ENCODE measurements at regions not wholly inside any gene's neighbourhood (a gene's known extent, or its start where the extent isn't known, plus 50 kb on each side); places are given as distances from the start of the nearest gene placed in this dataset.

DNA sequence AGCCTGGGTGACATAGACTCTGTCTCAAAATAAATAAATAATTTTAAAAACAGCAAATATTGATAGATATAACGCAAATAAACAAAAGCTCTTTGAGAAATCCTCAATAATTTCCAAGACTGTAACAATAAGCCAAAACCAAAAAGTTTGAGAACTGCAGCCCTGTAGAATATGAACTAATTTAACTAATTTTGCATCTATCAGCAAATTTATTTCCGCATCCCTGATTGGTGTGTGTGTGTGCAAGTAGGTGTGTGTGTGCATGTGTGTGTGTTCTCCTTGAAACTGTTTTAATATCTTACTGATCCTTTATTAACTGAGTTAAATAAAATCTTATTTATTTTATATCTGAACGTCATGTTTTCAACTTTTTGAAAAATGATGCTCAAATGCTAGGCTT lies 67.0 kb upstream of the ISX start:
- Histone ChIP-seq H3K36me3 (ENCODE audit: insufficient read depth, low read length) (no peaks in the 10 kb centered on the region), H3K4me1 (ENCODE audit: insufficient read depth, low read length) (no peaks in the 10 kb centered on the region), H3K27ac (ENCODE audit: low read depth, low read length) (no peak overlapping the region), H3K4me3 (ENCODE audit: low read length) (no peak overlapping the region), H3K9me3 (ENCODE audit: low read length) (no peaks in the 10 kb centered on the region), H3K27me3 (ENCODE audit: insufficient read depth, low read length, poor library complexity, severe bottlenecking) (no peaks in the 10 kb centered on the region)
- ChIA-PET CTCF (no interaction called here), POLR2A (no interaction called here)
- Mint-ChIP-seq H3K36me3 (peaks cover 0 to 2% (median 0%) of the 10 kb centered on the region in 3 donors), H3K9me3 (peaks cover 0 to 2% (median 0%) of the 10 kb centered on the region in 5 donors), H3K4me3 (no peak overlapping the region), H3K4me1 (no peaks in the 10 kb centered on the region), H3K27me3 (peaks cover 3 to 4% of the 10 kb centered on the region in 2 donors), H3K27ac (no peak overlapping the region)
- DNase-seq = no peak

DNA sequence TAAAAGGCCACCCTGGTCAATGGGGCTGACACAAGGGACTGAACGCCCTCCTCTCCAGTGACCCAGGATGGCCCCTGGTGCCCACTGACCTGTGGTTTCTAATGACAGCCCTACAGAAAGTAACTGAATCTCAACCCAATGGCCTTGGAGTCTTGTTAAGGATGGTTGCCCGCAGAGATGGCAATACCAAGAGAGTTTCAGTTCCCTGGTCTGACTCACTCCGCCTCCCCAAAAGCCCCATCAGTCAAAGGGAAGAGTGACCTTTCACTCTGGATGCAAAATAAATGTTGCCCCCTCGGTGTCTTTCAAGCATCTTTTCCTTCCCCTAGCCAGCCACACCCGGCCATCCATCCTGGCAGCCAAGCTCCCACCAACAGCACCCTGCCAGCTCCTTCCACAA lies 57.7 kb upstream of the ISX start:
- DNase-seq = no peak
- no peaks in the 10 kb centered on the region for H3K9me3 ChIP-seq (ENCODE audit: low read length)
- POLR2A ChIA-PET = no interaction called here
- no peaks in the 10 kb centered on the region for H3K36me3 ChIP-seq (ENCODE audit: insufficient read depth, low read length)
- H3K27ac ChIP-seq (ENCODE audit: low read depth, low read length) = no peak overlapping the region
- no peak overlapping the region for H3K4me3 Mint-ChIP-seq
- peaks cover 8 to 17% of the 10 kb centered on the region in 2 donors for H3K27me3 Mint-ChIP-seq
- no peaks in the 10 kb centered on the region for H3K27me3 ChIP-seq (ENCODE audit: insufficient read depth, low read length, poor library complexity, severe bottlenecking)
- H3K4me1 Mint-ChIP-seq = no peaks in the 10 kb centered on the region
- CTCF ChIA-PET = no interaction called here
- H3K36me3 Mint-ChIP-seq = no peaks in the 10 kb centered on the region
- H3K9me3 Mint-ChIP-seq = no peaks in the 10 kb centered on the region
- no peaks in the 10 kb centered on the region for H3K4me1 ChIP-seq (ENCODE audit: insufficient read depth, low read length)
- no peak overlapping the region for H3K27ac Mint-ChIP-seq
- no peak overlapping the region for H3K4me3 ChIP-seq (ENCODE audit: low read length)

DNA sequence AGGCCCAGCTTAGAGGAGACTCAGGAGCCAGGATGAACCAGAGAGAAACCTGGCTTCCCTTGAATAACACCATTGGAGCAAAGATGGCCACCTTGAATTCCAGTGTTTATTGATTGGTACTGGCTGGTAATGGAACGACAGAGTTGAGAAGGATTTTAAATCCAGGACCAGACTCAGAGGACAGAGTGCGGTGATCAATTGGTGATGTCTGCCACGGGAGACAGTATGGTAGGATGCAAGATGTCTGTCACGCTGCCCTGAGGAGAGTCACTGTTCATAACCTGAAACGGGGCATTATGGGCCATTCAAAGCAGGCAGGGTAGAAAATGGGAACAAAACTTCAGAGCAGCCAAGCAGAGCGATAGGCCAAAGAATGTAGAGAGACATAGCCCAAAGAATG lies 55.4 kb upstream of the ISX start:
- Mint-ChIP-seq H3K4me3 (no peak overlapping the region), H3K27ac (no peak overlapping the region), H3K27me3 (peaks cover 6 to 11% of the 10 kb centered on the region in 2 donors), H3K4me1 (no peaks in the 10 kb centered on the region), H3K36me3 (no peaks in the 10 kb centered on the region), H3K9me3 (no peaks in the 10 kb centered on the region)
- CTCF ChIA-PET = no interaction called here
- Histone ChIP-seq H3K4me3 (ENCODE audit: low read length) (no peak overlapping the region), H3K27ac (ENCODE audit: low read depth, low read length) (no peak overlapping the region), H3K9me3 (ENCODE audit: low read length) (no peaks in the 10 kb centered on the region), H3K4me1 (ENCODE audit: insufficient read depth, low read length) (no peaks in the 10 kb centered on the region), H3K36me3 (ENCODE audit: insufficient read depth, low read length) (no peaks in the 10 kb centered on the region), H3K27me3 (ENCODE audit: insufficient read depth, low read length, poor library complexity, severe bottlenecking) (no peaks in the 10 kb centered on the region)
- DNase-seq = no peak
- POLR2A ChIA-PET = no interaction called here

DNA sequence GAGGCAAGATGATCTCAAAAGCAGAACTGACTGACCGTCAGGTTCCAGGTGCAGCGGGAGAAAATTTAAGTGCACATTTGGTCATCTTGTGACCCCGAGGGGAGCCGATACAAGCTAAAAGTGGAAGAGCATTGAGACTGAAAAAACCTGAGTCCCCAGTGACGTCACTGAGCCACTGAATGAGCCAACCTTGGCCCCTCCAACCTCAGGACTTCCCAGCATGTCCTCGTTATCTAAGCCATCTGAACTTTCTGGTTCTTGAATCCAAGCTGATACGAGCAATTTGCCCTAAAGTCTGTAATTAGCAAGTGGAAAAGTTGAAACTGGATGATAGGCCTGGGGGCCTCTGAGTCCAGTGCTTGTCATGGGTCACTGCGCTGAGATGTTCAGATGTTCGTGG lies 51.1 kb upstream of the ISX start:
- H3K4me1 Mint-ChIP-seq = no peaks in the 10 kb centered on the region
- no peak for DNase-seq
- POLR2A ChIA-PET = no interaction called here
- Histone ChIP-seq H3K27me3 (ENCODE audit: insufficient read depth, low read length, poor library complexity, severe bottlenecking) (no peaks in the 10 kb centered on the region), H3K36me3 (ENCODE audit: insufficient read depth, low read length) (no peaks in the 10 kb centered on the region), H3K27ac (ENCODE audit: low read depth, low read length) (no peak overlapping the region), H3K9me3 (ENCODE audit: low read length) (no peaks in the 10 kb centered on the region), H3K4me1 (ENCODE audit: insufficient read depth, low read length) (no peaks in the 10 kb centered on the region), H3K4me3 (ENCODE audit: low read length) (no peak overlapping the region)
- H3K9me3 Mint-ChIP-seq = no peaks in the 10 kb centered on the region
- CTCF ChIA-PET = no interaction called here
- no peak overlapping the region for H3K4me3 Mint-ChIP-seq
- H3K36me3 Mint-ChIP-seq = no peaks in the 10 kb centered on the region
- H3K27me3 Mint-ChIP-seq = peaks cover 0 to 10% of the 10 kb centered on the region in 2 donors
- H3K27ac Mint-ChIP-seq = peak overlapping the region in 1 of 8 donors; percentile 24
